ENCODE measurements at regions not wholly inside any gene's neighbourhood (a gene's known extent, or its start where the extent isn't known, plus 50 kb on each side); places are given as distances from the start of the nearest gene placed in this dataset.

- no peak for TF ChIP-seq ZNF571 (tag by site-specific recombination; IDR thresholded peaks at IDR 0.05)
- TF ChIP-seq ZNF350 (tag by site-specific recombination; IDR thresholded peaks at IDR 0.05) = no peak
- no peak for TF ChIP-seq CTCF (tag by site-specific recombination; IDR thresholded peaks at IDR 0.05)
- no peak for TF ChIP-seq ZNF324 (tag by site-specific recombination; IDR thresholded peaks at IDR 0.05)
- no peak for TF ChIP-seq INSM2 (tag by site-specific recombination; IDR thresholded peaks at IDR 0.05)
- no peak for TF ChIP-seq ZNF175 (tag by site-specific recombination; IDR thresholded peaks at IDR 0.05)
- no peak for TF ChIP-seq HOXA7 (CRISPR knock-in tag; IDR thresholded peaks at IDR 0.05; ENCODE audit: borderline replicate concordance)
- TF ChIP-seq PRDM4 (tag by site-specific recombination; IDR thresholded peaks at IDR 0.05) = no peak
- TF ChIP-seq ZBTB10 (tag by site-specific recombination; IDR thresholded peaks at IDR 0.05) = no peak
- no peak for TF ChIP-seq ZNF544 (tag by site-specific recombination; IDR thresholded peaks at IDR 0.05)
- TF ChIP-seq YY1 (tag by site-specific recombination; IDR thresholded peaks at IDR 0.05) = no peak
- no peak for TF ChIP-seq ZNF510 (tag by site-specific recombination; IDR thresholded peaks at IDR 0.05; ENCODE audit: insufficient replicate concordance)
- no peak for TF ChIP-seq YY2 (tag by site-specific recombination; IDR thresholded peaks at IDR 0.05)
These were observed 178.6 kb downstream of the PHLDA1 start for GRCh38 chr12:75852956-75853355.
